ENCODE measurements at regions not wholly inside any gene's neighbourhood (a gene's known extent, or its start where the extent isn't known, plus 50 kb on each side); places are given as distances from the start of the nearest gene placed in this dataset.

DNA sequence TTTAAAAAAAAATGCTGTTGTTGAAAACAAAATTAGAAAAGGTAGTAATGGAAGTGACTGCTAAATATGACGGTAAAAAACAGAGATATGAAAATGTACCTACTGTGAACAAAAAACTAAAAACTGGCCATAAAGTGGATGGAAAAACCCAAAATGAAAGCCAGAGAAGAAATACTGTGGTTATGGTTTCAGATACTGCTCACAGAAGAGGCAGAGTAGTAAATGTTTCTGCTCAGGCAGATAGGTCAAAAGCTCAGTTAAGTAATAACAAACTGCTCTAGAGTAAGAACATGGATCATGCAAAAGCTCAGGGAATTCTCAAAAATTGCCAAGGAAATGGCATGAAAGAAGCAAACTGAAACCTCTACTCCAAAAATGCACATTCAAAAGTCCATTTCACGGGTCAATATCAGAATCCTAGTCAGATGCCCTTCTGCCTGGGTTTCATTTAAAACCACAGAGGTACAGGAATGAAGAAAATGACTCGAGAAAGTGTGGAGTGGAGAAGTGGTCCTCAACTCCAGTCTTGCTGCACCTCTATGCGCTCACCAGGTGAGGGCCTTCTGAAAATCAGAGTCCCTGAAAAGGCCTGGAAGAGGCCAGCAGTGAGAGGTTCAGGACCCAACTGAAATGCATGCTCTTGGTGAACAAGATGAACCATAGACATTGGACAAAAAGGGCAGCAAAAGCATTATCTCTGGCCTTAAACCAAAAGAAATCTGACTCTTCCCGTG is 315.0 kb upstream of the SPRY2 start:
- Mint-ChIP-seq H3K27me3 (no peaks in the 10 kb centered on the region), H3K27ac (no peak overlapping the region), H3K4me1 (no peaks in the 10 kb centered on the region), H3K36me3 (ENCODE audit: low read depth) (no peaks in the 10 kb centered on the region), H3K9me3 (peaks cover 5% of the 10 kb centered on the region), H3K4me3 (peak overlapping the region; percentile 50)
- intact Hi-C loops (cut with micrococcal nuclease), result no loop called here
- ATAC-seq (ENCODE audit: low read depth) (no peak), DNase-seq (no peak)
- TF ChIP-seq, protein P1, sequence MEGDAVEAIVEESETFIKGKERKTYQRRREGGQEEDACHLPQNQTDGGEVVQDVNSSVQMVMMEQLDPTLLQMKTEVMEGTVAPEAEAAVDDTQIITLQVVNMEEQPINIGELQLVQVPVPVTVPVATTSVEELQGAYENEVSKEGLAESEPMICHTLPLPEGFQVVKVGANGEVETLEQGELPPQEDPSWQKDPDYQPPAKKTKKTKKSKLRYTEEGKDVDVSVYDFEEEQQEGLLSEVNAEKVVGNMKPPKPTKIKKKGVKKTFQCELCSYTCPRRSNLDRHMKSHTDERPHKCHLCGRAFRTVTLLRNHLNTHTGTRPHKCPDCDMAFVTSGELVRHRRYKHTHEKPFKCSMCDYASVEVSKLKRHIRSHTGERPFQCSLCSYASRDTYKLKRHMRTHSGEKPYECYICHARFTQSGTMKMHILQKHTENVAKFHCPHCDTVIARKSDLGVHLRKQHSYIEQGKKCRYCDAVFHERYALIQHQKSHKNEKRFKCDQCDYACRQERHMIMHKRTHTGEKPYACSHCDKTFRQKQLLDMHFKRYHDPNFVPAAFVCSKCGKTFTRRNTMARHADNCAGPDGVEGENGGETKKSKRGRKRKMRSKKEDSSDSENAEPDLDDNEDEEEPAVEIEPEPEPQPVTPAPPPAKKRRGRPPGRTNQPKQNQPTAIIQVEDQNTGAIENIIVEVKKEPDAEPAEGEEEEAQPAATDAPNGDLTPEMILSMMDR (IDR thresholded peaks at IDR 0.05), result no peak
- ChIA-PET CTCF (no interaction called here), POLR2A (no interaction called here)

DNA sequence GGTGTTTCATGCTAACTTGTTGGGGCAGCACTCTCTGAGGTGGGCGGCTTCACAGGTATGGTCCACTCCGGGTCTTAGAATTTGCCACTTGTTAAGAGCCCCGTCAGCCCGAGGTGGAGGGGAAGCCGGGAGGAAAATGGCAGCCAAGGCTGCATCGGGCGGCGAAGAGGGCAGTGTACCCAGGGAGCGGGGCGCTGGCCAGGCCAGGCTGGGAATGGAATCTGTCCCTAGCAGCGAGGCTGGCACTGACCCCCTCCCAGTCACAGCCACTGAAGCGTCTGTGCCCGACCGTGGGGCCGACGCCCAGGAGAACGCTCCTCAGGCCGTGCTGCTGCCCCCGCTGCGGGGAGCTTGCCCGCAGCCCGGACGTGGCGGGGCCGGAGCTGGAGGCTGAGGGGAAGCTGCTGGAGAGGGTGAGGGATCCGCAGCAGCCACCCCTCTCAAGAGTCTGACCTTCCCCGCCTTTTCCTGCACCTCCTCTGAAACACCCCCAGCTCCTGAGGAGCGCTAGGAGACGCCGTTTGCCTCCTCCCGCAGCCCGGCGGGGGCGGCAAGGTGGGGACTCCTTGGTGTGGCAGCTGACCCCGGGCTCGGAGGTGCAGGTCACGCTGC is 313.8 kb upstream of the SPRY2 start:
- ChIA-PET POLR2A (no interaction called here), CTCF (no interaction called here)
- Mint-ChIP-seq H3K4me3 (peak overlapping the region; percentile 53), H3K4me1 (no peaks in the 10 kb centered on the region), H3K9me3 (peaks cover 5% of the 10 kb centered on the region), H3K27ac (no peak overlapping the region), H3K36me3 (ENCODE audit: low read depth) (no peaks in the 10 kb centered on the region), H3K27me3 (no peaks in the 10 kb centered on the region)
- TF ChIP-seq, protein P1 (IDR thresholded peaks at IDR 0.05), result no peak
- intact Hi-C loops (cut with micrococcal nuclease), result no loop called here
- DNase-seq (no peak), ATAC-seq (ENCODE audit: low read depth) (peak; percentile 61)

DNA sequence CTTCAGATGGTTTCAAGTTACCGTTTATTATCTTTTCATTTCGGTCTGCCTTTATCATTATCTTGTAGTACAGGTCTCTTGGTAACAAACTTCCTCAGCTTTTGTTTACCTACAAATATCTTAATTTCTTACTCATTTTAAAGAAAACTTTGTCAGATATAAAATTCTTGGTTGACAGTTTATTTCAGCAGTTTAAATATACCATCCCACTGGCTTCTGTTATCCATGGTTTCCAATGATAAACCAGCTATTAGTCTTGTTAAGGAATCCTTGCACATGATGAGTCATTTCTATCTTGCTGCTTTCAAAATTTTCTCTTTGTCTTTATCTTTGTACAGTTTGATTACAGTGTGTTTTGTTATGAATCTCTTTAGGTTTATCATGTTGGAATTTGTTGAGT is 308.3 kb upstream of the SPRY2 start:
- Mint-ChIP-seq H3K36me3 (ENCODE audit: low read depth) (no peaks in the 10 kb centered on the region), H3K4me3 (no peak overlapping the region), H3K9me3 (peaks cover 10% of the 10 kb centered on the region), H3K27ac (no peak overlapping the region), H3K27me3 (no peaks in the 10 kb centered on the region), H3K4me1 (no peaks in the 10 kb centered on the region)
- ChIA-PET POLR2A (no interaction called here), CTCF (no interaction called here)
- TF ChIP-seq, protein P1 (IDR thresholded peaks at IDR 0.05), result no peak
- DNase-seq (no peak), ATAC-seq (ENCODE audit: low read depth) (no peak)
- intact Hi-C loops (cut with micrococcal nuclease), result no loop called here

DNA sequence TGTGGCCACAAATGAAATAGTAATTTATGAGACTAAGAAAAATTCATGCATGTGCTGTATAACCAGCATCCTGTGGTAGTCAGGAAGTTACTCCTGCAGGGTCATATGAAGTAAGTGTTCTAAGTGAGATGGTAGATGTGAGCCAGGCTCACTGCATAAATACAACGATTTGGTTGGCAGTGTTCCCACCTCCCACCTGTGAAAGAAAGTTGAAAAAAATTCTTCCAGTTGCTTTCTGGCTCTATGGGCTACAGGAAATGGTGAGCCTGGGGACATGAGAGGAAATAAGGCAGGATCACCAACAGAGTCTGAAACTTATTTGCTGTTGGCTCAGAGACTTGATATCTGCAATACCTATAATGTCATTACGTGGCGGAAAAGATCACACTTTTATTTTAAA is 301.7 kb upstream of the SPRY2 start:
- intact Hi-C loops (cut with micrococcal nuclease), result no loop called here
- ChIA-PET CTCF (no interaction called here), POLR2A (no interaction called here)
- no peak overlapping the region for H3K4me3 Mint-ChIP-seq
- H3K9me3 Mint-ChIP-seq, result peaks cover 5% of the 10 kb centered on the region
- ATAC-seq (ENCODE audit: low read depth), result no peak
- TF ChIP-seq, protein P1 (IDR thresholded peaks at IDR 0.05), result no peak
- H3K36me3 Mint-ChIP-seq (ENCODE audit: low read depth), result no peaks in the 10 kb centered on the region
- no peaks in the 10 kb centered on the region for H3K27me3 Mint-ChIP-seq
- H3K4me1 Mint-ChIP-seq, result no peaks in the 10 kb centered on the region
- DNase-seq, result no peak
- H3K27ac Mint-ChIP-seq, result no peak overlapping the region

DNA sequence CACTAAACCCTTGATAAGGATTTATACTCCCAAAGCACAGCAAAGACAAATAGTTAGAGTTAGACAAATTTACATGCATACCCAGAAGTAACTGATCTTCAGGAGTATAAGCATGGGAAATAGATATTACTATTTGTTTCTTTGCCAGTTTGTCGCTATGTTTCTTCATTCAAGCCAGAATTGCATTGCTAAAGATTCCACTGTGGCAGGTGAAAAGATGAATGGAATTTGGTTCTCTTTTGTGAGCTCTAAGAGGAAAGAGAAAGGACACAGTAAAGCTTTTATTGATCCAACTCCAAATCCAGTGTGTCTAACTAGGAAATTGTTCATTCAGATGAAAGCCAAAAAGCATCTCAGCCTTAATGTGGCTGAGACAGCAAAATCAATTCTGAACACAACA is 292.3 kb upstream of the SPRY2 start:
- intact Hi-C loops (cut with micrococcal nuclease), result no loop called here
- Mint-ChIP-seq H3K27me3 (no peaks in the 10 kb centered on the region), H3K4me1 (no peaks in the 10 kb centered on the region), H3K36me3 (ENCODE audit: low read depth) (no peaks in the 10 kb centered on the region), H3K4me3 (no peak overlapping the region), H3K27ac (no peak overlapping the region), H3K9me3 (no peaks in the 10 kb centered on the region)
- ChIA-PET CTCF (no interaction called here), POLR2A (no interaction called here)
- ATAC-seq (ENCODE audit: low read depth), result no peak
- TF ChIP-seq, protein P1 (IDR thresholded peaks at IDR 0.05), result no peak
- no peak for DNase-seq
